HG03378 (cell line): ENCODE measurements at regions not wholly inside any gene's neighbourhood (a gene's known extent, or its start where the extent isn't known, plus 50 kb on each side); places are given as distances from the start of the nearest gene placed in this dataset.

Experiments
- ATAC-seq: cut with Tn5 transposase; IDR thresholded peaks from one replicate; pipeline ENCODE4 v1.9.1; 2021; ENCODE audit warnings: mild to moderate bottlenecking, moderate library complexity; ENCODE audit not compliant: unreplicated experiment

- no peak for ATAC-seq
Measured at GRCh38 chr5:62690421-62690820, 111.8 kb downstream of the LRRC70 start.

GRCh38 chr5:62689599-62690368, 111.2 kb downstream of the LRRC70 start:
- ATAC-seq, result peak; percentile 49

- no peak for ATAC-seq
Measured at GRCh38 chr5:62686692-62687091, 108.1 kb downstream of the LRRC70 start.

GRCh38 chr5:62685221-62685620, 106.6 kb downstream of the LRRC70 start:
- ATAC-seq, result no peak

GRCh38 chr5:62684310-62684709, 105.7 kb downstream of the LRRC70 start:
- no peak for ATAC-seq

GRCh38 chr5:62682059-62682458, 103.4 kb downstream of the LRRC70 start:
- no peak for ATAC-seq

GRCh38 chr5:62681117-62681850, 102.7 kb downstream of the LRRC70 start:
- no peak for ATAC-seq

- no peak for ATAC-seq
Measured at GRCh38 chr5:62680121-62680520, 101.5 kb downstream of the LRRC70 start.
